Upper lobe of right lung (tissue), 1 donor: ENCODE measurements at regions not wholly inside any gene's neighbourhood (a gene's known extent, or its start where the extent isn't known, plus 50 kb on each side); places are given as distances from the start of the nearest gene placed in this dataset.
A peak's percentile ranks its signal among the peaks of the same experiment; 100 is the strongest.
"Not testable (repeated sequence)": the region's sequence is repeated elsewhere in the genome, so short reads cannot be mapped to it uniquely, and the experiment has no call there.

ENCODE experiments used
- ATAC-seq: fragments of 200-7000 bp; cut with Tn5 transposase; one replicate; pipeline ENCODE4 v1.9.1; 2020; ENCODE audit warnings: mild to moderate bottlenecking, moderate library complexity
- DNase-seq: peaks from one replicate; pipeline ENCODE4 v3.0.0-alpha.2; 2020
- H3K27ac ChIP-seq: fragments of 200-600 bp; one replicate; pipeline ENCODE4 v1.8.0; 2022
- H3K27me3 ChIP-seq: fragments of 200-600 bp; one replicate; pipeline ENCODE4 v1.8.0; 2022; ENCODE audit warnings: mild to moderate bottlenecking
- H3K36me3 ChIP-seq: fragments of 200-600 bp; one replicate; pipeline ENCODE4 v1.8.0; 2022
- H3K4me1 ChIP-seq: fragments of 200-600 bp; one replicate; pipeline ENCODE4 v1.8.0; 2022
- H3K4me3 ChIP-seq: fragments of 200-600 bp; one replicate; pipeline ENCODE4 v1.8.0; 2022; ENCODE audit warnings: mild to moderate bottlenecking
- H3K9me3 ChIP-seq: fragments of 200-600 bp; one replicate; pipeline ENCODE4 v1.8.0; 2022
- intact Hi-C: fragments of 100-400 bp; cut with DNase I; formaldehyde crosslinking; loops from one replicate; pipeline ENCODE4 v1.11.0; 2022
- TF ChIP-seq, protein P1 (sequence below): fragments of 200-600 bp; IDR thresholded peaks from one replicate; pipeline ENCODE4 v1.8.0; 2022; ENCODE audit warnings: antibody characterized with exemption
- donor health status: DM: no; HTN: yes; CAD: no; lungs with severe emphysema.

DNA sequence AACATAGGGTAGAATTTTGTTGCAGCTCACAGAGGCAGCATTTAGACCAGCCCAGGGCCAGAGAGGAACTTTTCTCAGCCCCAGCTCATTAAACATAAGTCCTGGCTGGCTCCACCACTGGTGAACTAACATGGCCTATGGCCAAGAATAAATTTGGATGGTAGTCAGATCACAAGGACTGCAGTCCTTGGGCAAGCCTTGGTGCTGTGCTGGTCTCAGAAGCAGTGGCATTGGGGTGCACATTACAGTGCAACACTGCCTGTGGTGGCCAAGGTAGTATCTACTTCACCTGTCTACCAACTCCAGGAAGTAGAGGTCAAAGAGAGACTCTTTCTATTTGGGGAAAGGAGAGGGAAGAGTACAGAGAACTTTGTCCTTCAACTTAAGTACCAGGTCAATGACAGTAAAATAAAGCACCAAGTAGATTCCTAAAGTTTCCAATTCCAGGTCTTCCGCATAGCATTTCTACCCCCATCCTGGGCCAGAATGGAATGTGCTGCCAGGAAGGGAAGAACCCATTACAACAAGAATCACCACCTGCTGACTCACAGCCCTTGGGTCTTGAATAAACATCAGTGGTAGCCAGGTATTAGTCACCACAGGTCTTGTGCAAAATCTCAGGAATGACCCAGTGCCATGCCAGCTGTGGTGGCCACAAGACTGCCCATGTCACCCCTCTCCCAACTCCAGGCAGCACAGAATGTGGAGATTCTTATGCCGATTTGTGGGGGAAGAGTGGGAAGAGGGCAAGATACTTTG is 155.4 kb upstream of the FSIP2 start:
- no peak overlapping the region for H3K4me3 ChIP-seq
- intact Hi-C loops = no loop called here
- H3K9me3 ChIP-seq = peaks cover 11% of the 10 kb centered on the region
- H3K27ac ChIP-seq = no peak overlapping the region
- DNase-seq (no peak), ATAC-seq (no peak)
- no peaks in the 10 kb centered on the region for H3K27me3 ChIP-seq
- H3K36me3 ChIP-seq = no peaks in the 10 kb centered on the region
- TF ChIP-seq, protein P1, sequence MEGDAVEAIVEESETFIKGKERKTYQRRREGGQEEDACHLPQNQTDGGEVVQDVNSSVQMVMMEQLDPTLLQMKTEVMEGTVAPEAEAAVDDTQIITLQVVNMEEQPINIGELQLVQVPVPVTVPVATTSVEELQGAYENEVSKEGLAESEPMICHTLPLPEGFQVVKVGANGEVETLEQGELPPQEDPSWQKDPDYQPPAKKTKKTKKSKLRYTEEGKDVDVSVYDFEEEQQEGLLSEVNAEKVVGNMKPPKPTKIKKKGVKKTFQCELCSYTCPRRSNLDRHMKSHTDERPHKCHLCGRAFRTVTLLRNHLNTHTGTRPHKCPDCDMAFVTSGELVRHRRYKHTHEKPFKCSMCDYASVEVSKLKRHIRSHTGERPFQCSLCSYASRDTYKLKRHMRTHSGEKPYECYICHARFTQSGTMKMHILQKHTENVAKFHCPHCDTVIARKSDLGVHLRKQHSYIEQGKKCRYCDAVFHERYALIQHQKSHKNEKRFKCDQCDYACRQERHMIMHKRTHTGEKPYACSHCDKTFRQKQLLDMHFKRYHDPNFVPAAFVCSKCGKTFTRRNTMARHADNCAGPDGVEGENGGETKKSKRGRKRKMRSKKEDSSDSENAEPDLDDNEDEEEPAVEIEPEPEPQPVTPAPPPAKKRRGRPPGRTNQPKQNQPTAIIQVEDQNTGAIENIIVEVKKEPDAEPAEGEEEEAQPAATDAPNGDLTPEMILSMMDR = no peak
- H3K4me1 ChIP-seq = no peaks in the 10 kb centered on the region

DNA sequence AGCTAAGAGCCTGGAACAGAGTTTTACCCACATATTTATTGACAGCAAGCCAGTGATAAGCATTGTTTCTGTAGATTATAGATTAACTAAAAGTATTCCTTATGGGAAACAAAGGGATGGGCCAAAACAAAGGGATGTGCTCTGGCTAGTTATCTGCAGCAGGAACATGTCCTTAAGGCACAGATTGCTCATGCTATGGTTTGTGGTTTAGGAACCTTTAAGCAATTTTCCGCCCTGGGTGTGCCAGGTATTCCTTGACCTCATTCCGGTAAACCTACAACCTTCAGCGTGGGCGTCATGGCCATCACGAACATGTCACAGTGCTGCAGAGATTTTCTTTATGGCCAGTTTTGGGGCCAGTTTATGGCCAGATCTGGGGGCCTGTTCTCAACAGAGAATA is 153.4 kb upstream of the FSIP2 start:
- H3K4me1 ChIP-seq, ATAC-seq, DNase-seq, H3K27me3 ChIP-seq, H3K4me3 ChIP-seq, intact Hi-C loops, H3K27ac ChIP-seq, H3K36me3 ChIP-seq: not testable (repeated sequence)
- peaks cover 11% of the 10 kb centered on the region for H3K9me3 ChIP-seq

GRCh38 chr2:185591276-185591675 is 147.3 kb upstream of the FSIP2 start:
- intact Hi-C loops, H3K9me3 ChIP-seq, H3K36me3 ChIP-seq, H3K4me1 ChIP-seq, DNase-seq, ATAC-seq, H3K27me3 ChIP-seq, H3K27ac ChIP-seq, H3K4me3 ChIP-seq: not testable (repeated sequence)

DNA sequence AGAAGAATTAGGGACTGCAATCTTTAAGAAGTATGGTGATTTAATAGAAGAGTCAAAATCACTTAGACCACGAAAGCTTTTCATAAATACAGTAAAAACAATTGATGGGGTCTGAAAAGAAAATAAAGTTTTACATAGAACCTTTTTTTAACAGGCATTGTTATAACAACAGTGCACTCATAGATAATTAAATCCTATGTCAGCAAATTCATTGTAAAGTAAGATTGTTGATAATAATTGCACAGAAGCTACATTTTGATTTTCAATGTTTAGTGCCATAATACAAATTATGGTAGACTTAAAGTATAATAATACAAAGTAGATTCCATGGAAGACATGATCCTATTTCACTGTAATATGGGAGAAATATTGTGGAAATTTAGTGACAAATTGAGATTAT is 130.7 kb upstream of the FSIP2 start:
- no peaks in the 10 kb centered on the region for H3K27me3 ChIP-seq
- H3K4me1 ChIP-seq = no peaks in the 10 kb centered on the region
- no peak overlapping the region for H3K4me3 ChIP-seq
- no peak overlapping the region for H3K27ac ChIP-seq
- TF ChIP-seq, protein P1 = no peak
- DNase-seq (no peak), ATAC-seq (no peak)
- no peaks in the 10 kb centered on the region for H3K9me3 ChIP-seq
- intact Hi-C loops = no loop called here
- no peaks in the 10 kb centered on the region for H3K36me3 ChIP-seq

DNA sequence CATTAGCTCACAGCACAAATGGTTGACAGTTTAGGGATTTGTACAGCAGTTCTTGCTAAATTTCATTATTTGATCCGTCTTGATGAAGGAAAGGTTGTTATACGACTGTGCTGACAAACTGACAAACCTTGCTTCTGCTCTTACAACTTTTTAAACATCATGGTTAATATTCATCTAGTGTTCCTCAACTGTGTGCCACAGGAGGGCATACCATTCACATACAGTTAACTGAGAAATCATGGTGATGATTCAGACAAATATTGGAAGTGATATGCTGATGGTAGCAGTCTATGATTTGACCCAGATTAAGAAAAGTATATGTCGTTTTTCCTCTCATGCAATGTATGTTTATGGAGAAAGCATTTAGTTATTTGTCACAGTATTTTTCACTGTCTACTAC is 129.8 kb upstream of the FSIP2 start:
- no peaks in the 10 kb centered on the region for H3K4me1 ChIP-seq
- intact Hi-C loops = no loop called here
- ATAC-seq = no peak

DNA sequence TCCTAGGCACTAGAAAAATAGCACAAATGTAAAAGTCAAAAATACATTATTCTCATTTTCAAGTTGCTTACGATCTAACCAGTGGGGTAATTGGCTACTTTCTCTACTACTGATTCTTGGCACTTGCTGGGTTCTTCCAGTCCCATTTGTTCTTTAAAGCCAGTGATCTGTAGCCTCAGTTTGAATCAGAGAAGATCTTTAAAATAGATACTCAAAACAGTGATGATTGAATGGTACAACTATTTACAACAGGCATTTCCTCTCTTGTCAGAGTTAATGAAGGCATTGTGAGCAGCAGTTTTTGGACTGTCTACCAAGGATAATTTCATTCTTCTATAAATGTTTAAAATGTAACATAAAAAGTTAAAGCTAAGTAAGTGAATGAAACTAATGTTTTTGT is 128.3 kb upstream of the FSIP2 start:
- no peak for ATAC-seq
- Histone ChIP-seq H3K4me1 (no peaks in the 10 kb centered on the region), H3K9me3 (no peaks in the 10 kb centered on the region), H3K4me3 (no peak overlapping the region), H3K27me3 (no peaks in the 10 kb centered on the region), H3K36me3 (no peaks in the 10 kb centered on the region), H3K27ac (no peak overlapping the region)
- no peak for DNase-seq
- intact Hi-C loops = no loop called here
- TF ChIP-seq, protein P1 = no peak

More for the DNA sequence above, 129.8 kb upstream of the FSIP2 start:
- Histone ChIP-seq H3K27ac (no peak overlapping the region), H3K4me3 (no peak overlapping the region), H3K27me3 (no peaks in the 10 kb centered on the region), H3K9me3 (no peaks in the 10 kb centered on the region), H3K36me3 (no peaks in the 10 kb centered on the region)
- TF ChIP-seq, protein P1 = no peak
- DNase-seq = no peak

GRCh38 chr2:185618625-185619024 is 120.0 kb upstream of the FSIP2 start:
- peak; percentile 17 for ATAC-seq
- no peaks in the 10 kb centered on the region for H3K4me1 ChIP-seq
- intact Hi-C loops = no loop called here
- H3K36me3 ChIP-seq = no peaks in the 10 kb centered on the region
- H3K9me3 ChIP-seq = no peaks in the 10 kb centered on the region
- no peak overlapping the region for H3K4me3 ChIP-seq
- no peak overlapping the region for H3K27ac ChIP-seq
- no peak for DNase-seq
- TF ChIP-seq, protein P1 = no peak
- no peaks in the 10 kb centered on the region for H3K27me3 ChIP-seq
